Stimulated activated CD4-positive, alpha-beta T cell treated with anti-CD3 and anti-CD28 coated beads, Interleukin-15, amount 100 ng/mL, for 24 hours (primary cell): ENCODE measurements at regions not wholly inside any gene's neighbourhood (a gene's known extent, or its start where the extent isn't known, plus 50 kb on each side); places are given as distances from the start of the nearest gene placed in this dataset.

Source experiments
- DNase-seq: peaks from one replicate; pipeline ENCODE4 v3.0.0-alpha.2; 2020

DNA sequence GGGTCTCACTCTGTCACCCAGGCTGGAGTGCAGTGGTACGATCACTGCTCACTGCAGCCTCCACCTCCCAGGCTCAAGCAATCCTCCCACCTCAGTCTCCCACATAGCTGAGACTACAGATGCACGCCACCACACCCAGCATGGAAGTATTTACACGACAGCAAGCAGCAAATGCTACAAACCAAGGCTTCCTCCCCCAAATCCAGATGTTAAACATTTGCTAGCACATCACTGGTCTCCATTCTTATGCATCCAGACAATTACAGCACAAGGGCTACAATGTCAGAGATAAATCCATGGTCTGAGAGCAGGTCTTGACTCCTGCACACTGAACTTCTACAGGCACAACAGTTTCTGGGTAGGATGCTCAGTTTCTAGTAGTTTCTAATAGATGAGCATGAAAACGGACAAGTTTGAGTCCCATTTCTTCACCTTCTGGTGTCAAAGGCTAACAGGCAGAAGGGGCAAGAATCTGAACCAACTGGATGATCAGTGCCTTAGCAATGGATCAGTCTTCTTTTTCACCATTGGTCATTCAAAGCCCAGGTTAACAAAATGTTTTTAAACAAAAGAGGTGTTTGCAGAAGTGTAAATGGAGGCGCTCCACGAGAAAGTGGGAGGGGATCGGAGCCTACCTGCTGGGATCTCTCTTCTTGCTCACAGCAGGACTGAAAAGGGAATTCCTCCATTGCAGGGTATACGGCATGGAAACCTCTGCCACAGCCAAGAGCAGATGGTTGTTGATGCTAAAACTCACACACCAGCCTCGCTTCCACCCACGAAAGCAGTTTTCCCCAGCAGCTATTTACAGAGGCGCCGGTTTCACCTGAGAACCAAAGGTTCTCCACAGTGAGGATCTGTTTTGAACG lies 135.0 kb upstream of the ARL4C start:
- no peak for DNase-seq

DNA sequence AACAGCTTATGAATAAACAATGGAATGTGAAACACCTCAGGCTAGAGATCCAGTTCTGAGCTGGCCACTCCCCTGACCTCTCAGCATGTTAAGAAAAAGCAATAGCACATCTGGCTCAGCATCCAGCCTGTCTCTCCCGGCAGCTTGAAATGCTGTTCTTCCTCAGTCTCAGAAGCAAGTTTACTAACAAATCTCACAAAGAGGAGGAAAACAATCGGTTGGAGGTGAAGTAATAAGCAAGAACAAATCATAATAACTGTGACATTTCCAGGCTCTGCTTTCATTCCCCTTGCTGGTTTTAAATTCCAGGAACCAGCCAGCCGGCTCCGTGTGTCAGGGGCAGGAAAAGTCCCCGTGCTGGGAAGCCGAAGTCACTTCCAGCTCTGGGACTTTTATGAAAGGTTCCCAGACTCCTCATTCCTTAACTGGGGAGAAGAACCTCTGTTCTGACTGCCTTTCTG lies 133.9 kb upstream of the ARL4C start:
- no peak for DNase-seq

DNA sequence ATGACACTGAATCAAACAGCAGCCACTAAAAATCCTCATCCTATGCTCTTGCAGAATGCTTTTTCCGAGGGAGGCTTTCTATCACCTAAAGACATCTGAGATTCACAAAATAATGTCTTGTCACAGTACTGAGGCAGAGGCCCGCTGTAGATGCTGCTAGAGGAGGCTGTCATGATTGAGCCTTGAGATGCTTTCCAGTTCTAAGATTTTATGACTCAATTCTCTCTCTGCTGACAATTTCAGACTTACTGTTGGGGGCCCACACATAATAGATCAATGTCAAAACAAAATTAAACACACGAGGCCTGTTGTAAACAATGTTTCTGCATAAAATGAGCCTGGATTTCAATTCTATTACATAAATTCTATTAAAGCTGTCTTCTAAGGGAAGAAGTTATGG lies 132.7 kb upstream of the ARL4C start:
- no peak for DNase-seq

DNA sequence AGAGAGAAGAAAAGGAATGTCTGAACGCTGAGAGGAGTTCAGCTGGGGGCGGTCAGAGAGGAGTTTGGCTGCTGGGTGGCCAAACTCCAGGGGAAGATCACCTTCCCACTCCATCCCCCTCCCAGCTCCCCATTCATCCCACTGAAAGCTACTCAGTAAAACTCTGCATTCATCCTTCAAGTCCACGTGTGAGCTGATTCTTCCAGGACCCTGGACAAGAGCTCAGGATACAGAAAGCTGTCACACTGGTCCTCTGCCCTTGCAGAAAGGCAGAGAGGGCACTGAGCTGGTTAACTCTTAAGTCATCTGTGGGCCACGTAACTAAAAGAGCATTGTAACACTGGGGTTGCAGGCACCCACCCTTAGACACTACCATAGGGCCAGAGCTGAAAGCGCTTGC lies 132.1 kb upstream of the ARL4C start:
- DNase-seq, result no peak

DNA sequence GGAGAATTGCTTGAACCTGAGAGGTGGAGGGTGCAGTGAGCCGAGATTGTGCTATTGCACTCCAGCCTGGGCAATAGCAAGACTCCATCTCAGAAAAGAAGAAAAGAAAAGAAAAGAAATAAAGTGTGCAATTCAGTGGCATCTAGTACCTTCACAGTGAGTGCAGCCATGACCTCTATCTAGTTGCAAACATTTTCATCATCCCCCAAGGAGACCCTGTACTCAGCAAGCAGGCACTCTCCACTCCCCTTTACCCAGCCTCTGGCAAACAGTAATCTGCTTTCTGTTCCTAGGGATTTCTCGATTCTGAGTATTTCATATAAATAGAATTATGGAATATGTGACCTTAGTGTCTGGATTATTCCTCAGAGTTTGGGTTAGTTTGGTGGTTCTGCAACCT lies 130.4 kb upstream of the ARL4C start:
- no peak for DNase-seq

DNA sequence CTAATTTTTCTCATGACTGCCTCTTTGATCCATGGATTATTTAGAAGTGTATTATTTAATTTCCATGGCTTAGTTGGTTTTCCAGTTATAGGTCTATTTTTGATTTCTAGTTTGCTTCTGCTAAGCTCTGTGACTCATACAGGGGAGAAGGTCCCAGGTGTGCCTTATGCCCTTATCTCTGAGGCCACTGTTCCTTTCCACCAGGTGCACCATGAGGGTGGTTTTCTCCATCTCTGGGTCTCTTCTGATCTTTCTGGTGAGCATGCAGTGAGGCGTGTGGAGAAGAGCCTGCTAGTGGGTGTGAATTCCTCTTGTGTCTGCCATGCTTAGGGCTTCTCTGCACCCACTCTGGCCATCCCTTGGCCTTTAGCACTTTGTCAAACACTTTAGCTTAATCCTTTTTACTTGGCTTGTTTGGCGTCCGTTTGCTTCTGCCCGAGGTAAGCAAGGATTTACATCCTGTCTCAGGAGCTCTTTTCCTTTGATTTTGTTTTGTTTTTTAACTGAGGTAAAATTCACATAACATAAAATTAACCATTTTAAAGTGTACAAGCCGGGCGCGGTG lies 129.8 kb upstream of the ARL4C start:
- DNase-seq, result no peak

DNA sequence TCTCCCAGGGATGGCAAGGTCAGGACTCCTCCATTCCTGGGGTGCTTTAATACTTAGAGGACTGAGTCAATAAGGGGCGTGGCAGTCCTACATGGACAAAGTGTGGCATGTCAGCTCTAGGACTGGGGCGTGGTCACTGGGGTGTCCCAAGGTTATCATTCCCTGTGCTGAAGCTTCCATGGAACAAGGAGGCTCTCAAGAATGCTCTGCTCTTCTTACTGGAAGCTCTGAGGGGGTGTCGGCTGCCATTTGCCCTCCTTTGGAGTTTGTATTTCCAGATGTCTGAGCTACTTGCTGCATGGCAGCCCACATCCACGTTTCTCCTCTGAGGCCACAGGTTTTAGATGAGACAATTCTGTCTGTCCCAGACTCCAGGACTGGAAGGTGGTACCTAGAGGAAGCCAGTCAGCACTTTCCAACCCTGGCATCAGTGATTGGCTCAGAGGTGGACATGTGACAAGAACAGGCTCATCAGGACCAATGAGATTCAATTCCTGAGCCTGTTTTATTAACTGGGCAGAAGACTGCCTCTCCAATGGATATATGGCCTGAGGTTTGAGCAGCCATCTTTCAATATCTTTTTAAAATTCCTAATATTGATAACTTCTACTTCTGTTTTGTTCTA lies 128.9 kb upstream of the ARL4C start:
- no peak for DNase-seq

DNA sequence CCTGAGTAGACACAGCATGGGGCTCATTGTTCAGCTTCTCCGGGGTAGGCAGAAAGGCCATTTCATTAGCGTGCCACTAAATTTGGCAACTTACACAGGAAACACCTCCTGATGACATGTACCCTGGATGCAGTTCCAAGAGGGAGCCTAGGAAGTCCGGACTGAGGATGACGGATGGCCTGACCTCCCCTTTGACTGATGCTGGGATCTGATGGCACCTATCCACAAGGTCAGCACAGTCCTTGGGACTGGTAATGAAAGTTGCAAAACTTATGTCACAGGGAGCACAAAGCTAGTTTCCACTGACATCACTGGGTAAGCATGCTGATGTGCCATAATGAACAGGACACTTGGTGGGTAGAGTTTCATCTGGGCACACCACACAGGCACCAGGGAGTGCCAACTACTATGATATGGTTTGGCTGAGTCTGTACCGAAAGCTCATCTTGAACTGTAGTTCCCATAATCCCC lies 126.7 kb upstream of the ARL4C start:
- no peak for DNase-seq

DNA sequence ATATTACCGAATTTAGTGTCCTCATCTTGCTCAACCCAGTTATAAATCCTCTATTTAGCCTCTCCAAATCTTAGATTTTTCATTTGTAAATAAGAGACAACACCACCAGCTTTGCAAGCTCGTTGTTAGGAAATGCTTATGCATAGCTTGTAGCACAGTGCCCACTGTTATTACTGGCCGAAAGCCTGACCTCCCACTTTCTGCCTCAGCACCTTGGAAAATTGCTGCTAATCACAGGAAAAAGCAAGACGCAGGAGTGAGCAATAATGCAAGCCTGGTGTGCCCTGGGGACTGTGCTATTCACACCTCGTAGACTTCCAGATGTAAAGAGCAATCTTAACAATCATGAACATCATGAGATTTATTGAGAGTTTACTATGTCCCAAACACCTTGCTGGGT lies 124.2 kb upstream of the ARL4C start:
- DNase-seq, result no peak

DNA sequence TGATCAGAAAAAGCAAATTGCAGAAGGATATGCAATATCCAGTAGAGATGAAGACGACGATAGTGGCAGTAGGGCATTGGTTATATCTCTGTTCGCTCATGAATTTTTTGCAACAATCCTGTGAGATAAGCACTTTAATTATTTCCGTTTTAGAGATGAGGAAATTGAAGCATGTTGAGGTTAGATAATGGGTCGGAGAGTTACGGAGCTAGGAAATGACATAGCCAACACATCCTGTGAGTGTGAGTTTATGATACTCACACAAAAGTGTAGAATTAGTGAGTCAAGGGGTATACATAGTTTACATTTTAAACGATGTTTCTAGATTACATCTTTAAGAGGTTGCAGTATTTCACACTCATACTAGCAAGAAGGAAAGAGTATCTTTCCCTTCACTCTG lies 123.1 kb upstream of the ARL4C start:
- no peak for DNase-seq

DNA sequence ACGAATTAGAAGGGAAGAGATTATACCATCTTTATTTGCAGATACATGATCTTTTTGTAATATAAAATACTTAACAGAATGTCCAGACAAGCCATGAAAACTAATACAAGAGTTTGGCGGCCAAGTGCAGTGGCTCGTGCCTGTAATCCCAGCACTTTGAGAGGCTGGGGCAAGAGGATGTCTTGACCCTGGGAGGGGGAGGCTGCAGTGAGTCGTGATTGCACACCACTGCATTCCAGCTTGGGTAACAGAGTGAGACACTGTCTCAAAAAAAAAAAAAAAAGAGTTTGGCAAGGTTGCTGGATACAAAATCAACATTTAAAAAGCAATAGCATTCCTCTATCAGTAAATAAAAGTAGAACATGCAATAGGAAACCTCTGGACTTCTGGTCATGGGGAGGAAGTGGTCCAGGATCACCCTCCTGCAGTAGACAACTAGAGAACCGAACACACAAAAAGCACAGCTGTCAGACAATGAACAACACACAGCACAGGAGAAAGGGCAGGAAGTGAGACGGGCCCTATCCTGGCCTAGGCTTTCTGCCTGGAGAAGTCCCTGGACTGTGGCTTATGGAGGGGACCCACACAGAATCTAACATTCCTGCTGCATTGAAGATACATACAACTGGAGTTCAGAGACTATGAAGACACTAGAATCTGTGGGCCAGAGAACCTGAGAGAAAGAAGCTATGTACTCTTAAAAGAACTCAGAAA lies 118.9 kb upstream of the ARL4C start:
- no peak for DNase-seq

DNA sequence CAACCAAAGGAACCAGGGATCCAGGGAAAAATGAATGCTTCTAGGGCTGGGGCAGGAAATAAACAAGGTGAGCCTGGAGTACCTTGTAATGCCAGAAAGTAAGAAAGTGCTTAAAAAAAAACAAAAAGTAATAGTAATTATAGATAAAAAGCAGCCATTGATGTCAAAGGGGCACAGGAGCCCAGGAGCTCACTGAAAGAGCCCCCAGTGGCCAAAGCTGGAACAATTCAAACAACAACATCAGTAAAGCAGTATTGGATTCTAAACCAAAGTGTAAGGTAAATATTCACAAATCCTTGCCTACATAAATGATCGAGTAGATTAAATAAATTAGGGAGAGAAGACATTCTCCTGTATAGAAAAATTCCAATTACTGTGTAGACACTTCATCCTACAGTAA lies 114.3 kb upstream of the ARL4C start:
- DNase-seq, result peak; percentile 7

DNA sequence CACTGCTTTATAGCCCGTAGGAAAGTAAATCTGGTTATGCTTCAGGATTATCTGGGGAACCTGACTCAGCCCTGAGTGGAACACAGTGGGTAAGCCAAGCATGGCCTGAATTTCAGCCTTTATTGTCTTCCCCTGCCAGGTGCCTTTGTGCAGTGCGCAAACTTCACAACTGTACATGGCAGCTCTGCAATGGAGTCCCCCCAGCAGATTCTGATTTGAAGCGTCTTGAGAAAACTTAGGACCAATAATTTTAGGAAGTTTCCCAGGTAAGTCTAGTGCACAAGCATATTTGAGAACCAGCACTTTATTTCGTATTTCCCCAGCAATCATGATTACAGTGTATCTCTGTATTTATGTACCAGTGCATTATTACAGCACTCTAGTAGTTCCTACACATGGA lies 112.1 kb upstream of the ARL4C start:
- no peak for DNase-seq

DNA sequence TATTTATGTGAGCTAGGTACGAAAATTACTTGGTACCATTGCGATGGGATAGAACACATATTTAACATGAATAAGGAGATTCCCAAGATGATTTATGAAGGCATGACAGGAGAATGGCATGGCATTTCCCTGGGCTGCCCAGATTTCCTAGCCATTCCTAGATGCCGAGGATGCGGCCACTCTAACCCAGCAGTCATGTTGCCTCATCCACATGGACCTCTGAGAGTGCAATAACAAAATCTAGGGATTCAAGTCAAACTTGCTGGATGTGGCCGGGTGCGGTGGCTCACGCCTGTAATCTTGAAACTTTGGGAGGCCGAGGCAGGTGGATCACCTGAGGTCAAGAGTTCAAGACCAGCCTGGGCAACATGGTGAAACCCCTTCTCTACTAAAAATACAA lies 110.8 kb upstream of the ARL4C start:
- no peak for DNase-seq

DNA sequence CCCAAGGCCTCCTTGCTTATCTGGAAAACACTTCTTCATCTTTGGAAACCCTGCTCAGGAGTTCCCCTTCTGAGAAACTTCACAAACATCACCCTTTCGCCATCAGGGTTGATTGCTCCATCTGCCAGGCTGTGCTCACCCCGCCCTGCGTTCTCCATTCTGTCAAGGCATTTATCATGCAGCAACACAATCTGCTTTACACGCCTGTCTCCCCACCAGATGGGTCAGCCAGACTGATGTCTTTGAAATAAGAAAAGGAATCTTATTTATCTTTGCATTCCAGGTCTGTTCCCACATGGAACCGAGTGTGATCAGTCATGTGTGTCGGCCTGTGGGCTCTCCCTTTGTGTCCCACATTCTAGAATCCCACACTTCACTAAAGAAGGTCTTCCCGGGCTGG lies 110.0 kb upstream of the ARL4C start:
- DNase-seq, result no peak

DNA sequence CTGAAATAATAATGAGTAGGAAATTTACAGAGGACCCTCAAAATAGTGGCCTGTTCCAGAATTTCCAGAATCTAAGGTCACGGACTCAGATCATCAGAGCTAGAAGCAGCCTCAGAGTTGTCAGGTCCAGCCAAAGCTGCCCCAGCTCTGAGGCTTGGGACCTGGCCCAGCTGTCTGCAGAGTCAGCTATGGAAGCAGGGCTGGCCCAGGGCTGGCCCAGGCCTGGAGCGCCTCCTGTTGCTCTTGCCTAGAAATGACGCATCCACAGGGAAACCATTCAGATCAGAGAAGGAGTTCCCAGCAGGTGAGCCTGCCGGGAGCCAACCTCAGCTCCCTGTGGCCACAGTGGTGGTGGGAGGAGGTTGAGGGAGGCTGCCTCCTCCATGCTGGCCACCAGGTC lies 106.7 kb upstream of the ARL4C start:
- DNase-seq, result no peak

DNA sequence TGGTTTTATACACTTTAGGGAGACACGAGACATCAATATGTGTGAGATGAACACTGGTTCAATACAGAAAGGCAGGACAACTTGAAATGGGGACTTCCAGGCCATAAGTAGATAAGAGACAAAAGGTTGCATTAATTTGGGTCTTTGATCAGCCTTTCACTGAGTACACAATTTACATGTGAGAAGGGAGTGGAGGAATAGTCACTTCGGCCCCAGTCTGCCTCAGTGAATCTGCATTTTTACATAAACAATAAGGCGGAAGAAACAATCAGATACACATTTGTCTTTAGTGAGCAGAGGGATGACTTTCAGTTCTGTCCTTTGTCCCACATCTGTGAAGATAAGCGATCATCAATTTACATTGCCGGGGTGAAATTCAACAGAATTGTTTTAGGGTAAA lies 104.3 kb upstream of the ARL4C start:
- DNase-seq, result no peak

DNA sequence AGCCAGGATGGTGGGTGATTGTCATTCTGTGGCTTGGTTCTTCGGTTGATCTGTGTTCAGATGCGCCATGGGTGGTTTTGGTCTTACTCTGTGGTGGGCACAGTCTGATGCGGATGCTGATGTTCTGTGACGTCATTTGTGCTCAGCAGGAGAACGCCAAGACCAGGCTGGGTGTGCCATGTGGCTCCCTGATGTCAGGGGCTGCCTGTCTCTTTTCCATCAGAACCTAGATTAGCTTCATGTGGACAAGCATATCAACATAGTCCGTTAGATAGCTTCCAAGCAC lies 100.6 kb upstream of the ARL4C start:
- DNase-seq, result no peak

DNA sequence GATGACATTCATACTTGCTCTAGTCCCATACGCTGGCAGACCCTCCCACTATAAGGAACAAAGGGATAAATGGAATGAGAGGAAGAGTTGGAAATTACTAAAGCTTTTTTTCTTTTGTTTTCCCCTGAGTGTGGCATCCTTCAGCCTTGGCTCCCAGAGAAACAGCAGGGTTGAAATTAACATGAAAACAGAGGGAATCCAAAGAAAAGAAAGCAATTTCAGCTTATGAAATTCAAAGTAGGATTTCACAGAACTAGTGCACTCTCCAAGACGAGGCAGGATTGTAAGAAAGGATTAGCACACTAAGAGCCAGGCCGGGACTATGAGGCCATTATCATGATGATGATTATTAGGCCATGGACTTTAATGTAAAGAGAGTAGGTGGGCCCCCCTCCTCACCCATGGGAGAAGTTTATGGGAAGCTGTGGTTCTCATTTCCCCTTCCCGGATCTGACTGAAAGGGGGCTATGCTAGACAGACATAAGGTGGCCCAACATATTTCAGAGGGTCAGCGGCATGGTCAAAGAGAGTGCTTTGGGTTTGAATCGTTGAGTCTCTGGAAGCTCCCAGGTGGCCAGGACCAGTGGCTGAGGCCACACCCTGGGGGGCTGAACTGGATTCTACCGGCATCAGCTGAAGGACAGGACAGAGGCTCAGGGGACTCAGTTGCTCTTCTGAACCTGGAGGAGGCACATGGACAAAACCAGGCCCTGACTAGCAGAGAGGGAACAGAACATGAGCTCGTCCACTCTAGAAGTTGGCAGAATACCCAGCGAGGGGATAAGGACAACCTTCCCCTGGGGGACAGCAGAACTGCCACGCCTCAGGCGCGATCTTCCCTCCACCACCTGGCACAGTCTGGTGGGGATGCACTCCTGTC lies 100.1 kb upstream of the ARL4C start:
- DNase-seq, result no peak

DNA sequence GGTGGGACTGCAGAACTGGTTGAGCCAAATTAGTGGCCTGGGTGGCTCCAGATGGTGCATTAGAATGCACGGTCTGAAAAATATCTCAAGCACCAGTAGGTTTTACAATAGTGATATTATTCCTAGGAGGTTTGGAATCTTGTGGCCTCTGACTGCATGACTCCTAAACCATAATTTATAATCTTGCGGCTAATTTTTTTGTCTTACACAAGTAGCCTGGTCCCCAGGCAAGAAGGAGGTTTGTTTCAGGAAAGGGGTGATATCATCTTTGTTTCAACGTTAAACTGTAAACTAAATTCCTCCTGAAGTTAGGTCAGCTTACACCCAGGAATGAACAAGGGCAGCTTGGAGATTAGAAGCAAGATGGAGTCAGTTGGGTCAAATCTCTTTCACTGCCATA lies 98.9 kb upstream of the ARL4C start:
- no peak for DNase-seq

DNA sequence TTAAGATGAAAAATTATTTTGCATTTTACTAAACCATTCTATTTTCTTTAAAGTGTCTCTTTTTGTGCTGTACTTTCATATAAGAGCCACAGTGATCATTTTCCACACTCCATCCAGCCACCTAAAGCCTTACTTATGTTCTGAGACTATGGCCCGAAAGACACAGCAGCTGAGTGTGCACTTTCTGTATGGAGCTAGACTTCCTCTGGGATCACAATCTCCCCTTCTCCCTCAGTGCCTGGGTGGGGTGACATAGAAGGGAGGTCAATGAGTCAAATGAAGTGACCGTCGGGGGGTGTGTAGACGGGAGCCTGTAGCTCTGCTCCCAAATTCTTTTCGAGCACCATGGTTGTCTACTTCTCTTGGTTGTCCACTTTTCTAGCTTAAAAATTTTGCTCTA lies 97.8 kb upstream of the ARL4C start:
- no peak for DNase-seq

DNA sequence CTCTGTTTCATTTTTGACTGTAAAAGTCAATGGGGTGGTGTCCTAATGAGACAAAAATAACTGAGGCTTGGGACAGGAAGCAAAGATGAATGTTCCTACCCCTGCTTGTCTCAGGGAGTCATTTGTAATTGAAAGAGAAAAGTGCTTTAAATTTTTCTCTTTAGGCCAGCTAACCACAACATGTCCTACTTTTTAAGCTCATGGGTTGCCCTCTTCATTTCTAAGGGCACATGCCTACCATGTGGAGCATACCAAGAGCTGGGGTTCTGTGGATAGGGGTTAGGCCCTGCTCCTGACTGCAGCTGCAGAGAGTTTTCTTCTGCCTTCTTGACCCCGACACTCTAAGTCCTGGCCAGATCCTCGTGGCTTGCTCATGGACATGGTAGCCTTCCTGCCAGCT lies 96.8 kb upstream of the ARL4C start:
- no peak for DNase-seq

DNA sequence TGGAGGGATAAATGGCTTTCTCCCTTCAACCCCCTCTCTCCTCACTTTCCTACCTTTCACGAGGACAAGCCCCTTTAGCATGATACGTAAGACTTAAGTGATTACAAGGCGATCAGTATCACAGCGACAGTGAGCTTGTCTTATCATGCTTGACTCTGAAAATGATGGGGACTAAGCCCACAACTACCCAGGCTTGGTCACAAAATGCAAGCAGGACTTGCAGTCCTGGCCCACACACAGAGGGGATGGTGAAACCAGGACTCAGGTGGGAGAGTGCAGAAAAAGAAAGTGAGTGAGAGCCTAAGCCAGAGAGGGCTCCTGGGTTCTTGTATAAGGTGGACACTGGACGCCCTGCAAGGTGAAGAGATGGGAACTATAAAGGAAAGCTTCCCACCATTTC lies 95.7 kb upstream of the ARL4C start:
- no peak for DNase-seq
